GM15510 (cell line): ENCODE measurements at regions not wholly inside any gene's neighbourhood (a gene's known extent, or its start where the extent isn't known, plus 50 kb on each side); places are given as distances from the start of the nearest gene placed in this dataset.

Experiments
- POLR2A ChIP-seq: IDR thresholded peaks from 3 replicates; pipeline ENCODE4 v1.6.1; 2011; ENCODE audit warnings: borderline replicate concordance; ENCODE audit not compliant: insufficient read length; ENCODE audit errors: extremely low read depth

- TF ChIP-seq POLR2A, result no peak
Observed at GRCh38 chr22:48340191-48340590, 1487.5 kb downstream of the BRD1 start.

- TF ChIP-seq POLR2A, result no peak
Observed at GRCh38 chr22:48338793-48339705, 1488.6 kb downstream of the BRD1 start.

- TF ChIP-seq POLR2A, result no peak
Observed at GRCh38 chr22:48337957-48338792, 1489.5 kb downstream of the BRD1 start.

GRCh38 chr22:48336339-48337060, 1491.2 kb downstream of the BRD1 start:
- no peak for TF ChIP-seq POLR2A

- TF ChIP-seq POLR2A, result no peak
Observed at GRCh38 chr22:48335442-48336139, 1492.1 kb downstream of the BRD1 start.

GRCh38 chr22:48334971-48335370, 1492.7 kb downstream of the BRD1 start:
- no peak for TF ChIP-seq POLR2A

- no peak for TF ChIP-seq POLR2A
Observed at GRCh38 chr22:48333816-48334735, 1493.6 kb downstream of the BRD1 start.

- TF ChIP-seq POLR2A, result no peak
Observed at GRCh38 chr22:48333323-48333763, 1494.3 kb downstream of the BRD1 start.

GRCh38 chr22:48332438-48333322, 1495.0 kb downstream of the BRD1 start:
- no peak for TF ChIP-seq POLR2A

GRCh38 chr22:48331691-48332220, 1495.9 kb downstream of the BRD1 start:
- no peak for TF ChIP-seq POLR2A

GRCh38 chr22:48331266-48331665, 1496.4 kb downstream of the BRD1 start:
- TF ChIP-seq POLR2A, result no peak

- no peak for TF ChIP-seq POLR2A
Observed at GRCh38 chr22:48327721-48328120, 1500.0 kb downstream of the BRD1 start.
